Osteocyte (in vitro differentiated cells): ENCODE measurements at regions not wholly inside any gene's neighbourhood (a gene's known extent, or its start where the extent isn't known, plus 50 kb on each side); places are given as distances from the start of the nearest gene placed in this dataset.
"Not testable (repeated sequence)": the region's sequence is repeated elsewhere in the genome, so short reads cannot be mapped to it uniquely, and the experiment has no call there.

ENCODE experiments used
- DNase-seq: peaks from one replicate; pipeline ENCODE4 v3.0.0; 2021; ENCODE audit warnings: mixed read lengths; ENCODE audit not compliant: unreplicated experiment; ENCODE audit errors: extremely low spot score
- H3K27ac Mint-ChIP-seq: one replicate; pipeline ENCODE4 v1.8.0; 2021; ENCODE audit warnings: mild to moderate bottlenecking, mixed read lengths; ENCODE audit not compliant: unreplicated experiment
- H3K27me3 Mint-ChIP-seq: one replicate; pipeline ENCODE4 v1.8.0; 2021; ENCODE audit warnings: mixed read lengths; ENCODE audit not compliant: unreplicated experiment
- H3K36me3 Mint-ChIP-seq: one replicate; pipeline ENCODE4 v1.8.0; 2021; ENCODE audit warnings: mixed read lengths; ENCODE audit not compliant: unreplicated experiment
- H3K4me1 Mint-ChIP-seq: one replicate; pipeline ENCODE4 v1.8.0; 2021; ENCODE audit warnings: mixed read lengths; ENCODE audit not compliant: unreplicated experiment
- H3K4me3 Mint-ChIP-seq: one replicate; pipeline ENCODE4 v1.8.0; 2021; ENCODE audit warnings: mild to moderate bottlenecking, moderate library complexity, mixed read lengths; ENCODE audit not compliant: unreplicated experiment
- H3K9me3 Mint-ChIP-seq: one replicate; pipeline ENCODE4 v1.8.0; 2021; ENCODE audit warnings: mixed read lengths; ENCODE audit not compliant: unreplicated experiment
- TF ChIP-seq, protein P1 (sequence below): fragments of 200-600 bp; sonication (generic); IDR thresholded peaks from 2 replicates; pipeline ENCODE4 v1.5.0; 2021; ENCODE audit warnings: antibody characterized with exemption, mild to moderate bottlenecking, moderate library complexity

DNA sequence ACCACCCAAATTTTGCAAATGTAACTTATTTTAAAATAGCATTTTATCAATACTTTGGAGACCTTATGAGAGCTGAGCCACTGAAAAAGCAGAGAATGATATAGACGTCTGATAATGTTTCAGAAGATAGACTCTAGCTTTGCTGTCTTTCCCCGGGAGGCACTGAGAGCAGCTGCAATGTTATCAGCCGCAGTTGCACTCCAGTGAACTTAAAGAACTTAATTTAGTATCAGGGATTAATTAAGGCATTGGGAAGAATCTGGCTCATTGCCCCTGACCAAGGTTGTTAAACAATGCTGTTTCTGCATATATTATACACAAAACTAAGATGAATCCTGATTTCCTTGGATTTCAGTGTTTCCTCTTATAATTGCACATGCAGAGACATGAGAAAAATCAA lies 75.7 kb upstream of the SGCG start:
- no peaks in the 10 kb centered on the region for H3K9me3 Mint-ChIP-seq
- no peak for DNase-seq
- no peaks in the 10 kb centered on the region for H3K27me3 Mint-ChIP-seq
- TF ChIP-seq, protein P1, sequence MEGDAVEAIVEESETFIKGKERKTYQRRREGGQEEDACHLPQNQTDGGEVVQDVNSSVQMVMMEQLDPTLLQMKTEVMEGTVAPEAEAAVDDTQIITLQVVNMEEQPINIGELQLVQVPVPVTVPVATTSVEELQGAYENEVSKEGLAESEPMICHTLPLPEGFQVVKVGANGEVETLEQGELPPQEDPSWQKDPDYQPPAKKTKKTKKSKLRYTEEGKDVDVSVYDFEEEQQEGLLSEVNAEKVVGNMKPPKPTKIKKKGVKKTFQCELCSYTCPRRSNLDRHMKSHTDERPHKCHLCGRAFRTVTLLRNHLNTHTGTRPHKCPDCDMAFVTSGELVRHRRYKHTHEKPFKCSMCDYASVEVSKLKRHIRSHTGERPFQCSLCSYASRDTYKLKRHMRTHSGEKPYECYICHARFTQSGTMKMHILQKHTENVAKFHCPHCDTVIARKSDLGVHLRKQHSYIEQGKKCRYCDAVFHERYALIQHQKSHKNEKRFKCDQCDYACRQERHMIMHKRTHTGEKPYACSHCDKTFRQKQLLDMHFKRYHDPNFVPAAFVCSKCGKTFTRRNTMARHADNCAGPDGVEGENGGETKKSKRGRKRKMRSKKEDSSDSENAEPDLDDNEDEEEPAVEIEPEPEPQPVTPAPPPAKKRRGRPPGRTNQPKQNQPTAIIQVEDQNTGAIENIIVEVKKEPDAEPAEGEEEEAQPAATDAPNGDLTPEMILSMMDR = no peak
- H3K4me1 Mint-ChIP-seq = peaks cover 11% of the 10 kb centered on the region
- no peak overlapping the region for H3K27ac Mint-ChIP-seq
- no peaks in the 10 kb centered on the region for H3K36me3 Mint-ChIP-seq
- H3K4me3 Mint-ChIP-seq = no peak overlapping the region

GRCh38 chr13:23107665-23108064 lies 73.1 kb upstream of the SGCG start:
- TF ChIP-seq, protein P1 = no peak
- Mint-ChIP-seq H3K27me3 (no peaks in the 10 kb centered on the region), H3K9me3 (no peaks in the 10 kb centered on the region), H3K4me1 (peaks cover 11% of the 10 kb centered on the region), H3K27ac (no peak overlapping the region), H3K4me3 (no peak overlapping the region), H3K36me3 (no peaks in the 10 kb centered on the region)
- DNase-seq = no peak

GRCh38 chr13:23119131-23119530 lies 61.6 kb upstream of the SGCG start:
- H3K27me3 Mint-ChIP-seq = peaks cover 6% of the 10 kb centered on the region
- no peak overlapping the region for H3K27ac Mint-ChIP-seq
- H3K36me3 Mint-ChIP-seq = no peaks in the 10 kb centered on the region
- no peaks in the 10 kb centered on the region for H3K9me3 Mint-ChIP-seq
- no peak for DNase-seq
- H3K4me3 Mint-ChIP-seq = no peak overlapping the region
- TF ChIP-seq, protein P1 = no peak
- H3K4me1 Mint-ChIP-seq = no peaks in the 10 kb centered on the region

- DNase-seq, H3K27ac Mint-ChIP-seq, H3K4me1 Mint-ChIP-seq, H3K9me3 Mint-ChIP-seq, H3K36me3 Mint-ChIP-seq, H3K4me3 Mint-ChIP-seq, H3K27me3 Mint-ChIP-seq: not testable (repeated sequence)
Measured at GRCh38 chr13:23127540-23127939, 53.2 kb upstream of the SGCG start.

- DNase-seq = no peak
- no peaks in the 10 kb centered on the region for H3K36me3 Mint-ChIP-seq
- H3K4me3 Mint-ChIP-seq = no peak overlapping the region
- H3K4me1 Mint-ChIP-seq = no peaks in the 10 kb centered on the region
- no peak overlapping the region for H3K27ac Mint-ChIP-seq
- no peaks in the 10 kb centered on the region for H3K9me3 Mint-ChIP-seq
- no peaks in the 10 kb centered on the region for H3K27me3 Mint-ChIP-seq
- TF ChIP-seq, protein P1 = no peak
Measured at GRCh38 chr13:23129331-23129730, 51.4 kb upstream of the SGCG start.
